Activated naive CD8-positive, alpha-beta T cell treated with anti-CD3 and anti-CD28 coated beads, Interleukin-2, amount 10 ng/mL, durations not matched to agents 7 days and 5 days (primary cell): ENCODE measurements at regions not wholly inside any gene's neighbourhood (a gene's known extent, or its start where the extent isn't known, plus 50 kb on each side); places are given as distances from the start of the nearest gene placed in this dataset.

Source experiments
- ATAC-seq: fragments of 150-1000 bp; cut with Tn5 transposase; one replicate; pipeline ENCODE4 v1.10.0; 2021; ENCODE audit warnings: low read depth, moderate library complexity
- POLR2A ChIA-PET: fragments of 350-600 bp; sonication (Branson Sonifier 250); formaldehyde crosslinking; loops from one replicate; lab custom pipeline; 2021; ENCODE audit warnings: antibody characterized with exemption; lab: Charles Lee
- DNase-seq: peaks from one replicate; pipeline ENCODE4 v3.0.0; 2021
- H3K27ac Mint-ChIP-seq: one replicate; pipeline ENCODE4 v1.8.0; 2022; ENCODE audit warnings: mild to moderate bottlenecking, mixed read lengths
- H3K27me3 Mint-ChIP-seq: one replicate; pipeline ENCODE4 v1.8.0; 2022; ENCODE audit warnings: mild to moderate bottlenecking, moderate library complexity, mixed read lengths
- H3K36me3 Mint-ChIP-seq: one replicate; pipeline ENCODE4 v1.8.0; 2021; ENCODE audit warnings: mild to moderate bottlenecking, mixed read lengths
- H3K4me1 Mint-ChIP-seq: one replicate; pipeline ENCODE4 v1.8.0; 2021; ENCODE audit warnings: mixed read lengths
- H3K4me3 Mint-ChIP-seq: one replicate; pipeline ENCODE4 v1.8.0; 2022; ENCODE audit warnings: mild to moderate bottlenecking, moderate library complexity, mixed read lengths
- H3K9me3 Mint-ChIP-seq: one replicate; pipeline ENCODE4 v1.8.0; 2021; ENCODE audit warnings: mixed read lengths

- no peak for DNase-seq
- Mint-ChIP-seq H3K9me3 (no peaks in the 10 kb centered on the region), H3K36me3 (no peaks in the 10 kb centered on the region), H3K27me3 (peaks cover 13% of the 10 kb centered on the region), H3K4me3 (no peak overlapping the region), H3K4me1 (no peaks in the 10 kb centered on the region), H3K27ac (no peak overlapping the region)
- ATAC-seq, result no peak
- POLR2A ChIA-PET, result no interaction called here
Measured at GRCh38 chr15:61798631-61799030, 261.6 kb downstream of the VPS13C start.

- no peak overlapping the region for H3K4me3 Mint-ChIP-seq
- H3K36me3 Mint-ChIP-seq, result no peaks in the 10 kb centered on the region
- POLR2A ChIA-PET, result no interaction called here
- H3K27me3 Mint-ChIP-seq, result peaks cover 25% of the 10 kb centered on the region
- no peaks in the 10 kb centered on the region for H3K4me1 Mint-ChIP-seq
- H3K27ac Mint-ChIP-seq, result no peak overlapping the region
- H3K9me3 Mint-ChIP-seq, result peaks cover 1% of the 10 kb centered on the region
- ATAC-seq (no peak), DNase-seq (no peak)
Measured at GRCh38 chr15:61796056-61796455, 264.2 kb downstream of the VPS13C start.

GRCh38 chr15:61794881-61795280 lies 265.4 kb downstream of the VPS13C start:
- peaks cover 26% of the 10 kb centered on the region for H3K27me3 Mint-ChIP-seq
- no peaks in the 10 kb centered on the region for H3K4me1 Mint-ChIP-seq
- H3K4me3 Mint-ChIP-seq, result no peak overlapping the region
- ATAC-seq, result no peak
- H3K27ac Mint-ChIP-seq, result no peak overlapping the region
- POLR2A ChIA-PET, result no interaction called here
- no peak for DNase-seq
- H3K36me3 Mint-ChIP-seq, result no peaks in the 10 kb centered on the region
- H3K9me3 Mint-ChIP-seq, result peaks cover 3% of the 10 kb centered on the region

GRCh38 chr15:61794276-61794675 lies 266.0 kb downstream of the VPS13C start:
- DNase-seq (no peak), ATAC-seq (no peak)
- Mint-ChIP-seq H3K27ac (no peak overlapping the region), H3K9me3 (peaks cover 3% of the 10 kb centered on the region), H3K36me3 (no peaks in the 10 kb centered on the region), H3K4me1 (no peaks in the 10 kb centered on the region), H3K4me3 (no peak overlapping the region), H3K27me3 (peaks cover 26% of the 10 kb centered on the region)
- POLR2A ChIA-PET, result no interaction called here

- no peak for DNase-seq
- Mint-ChIP-seq H3K27ac (no peak overlapping the region), H3K4me3 (no peak overlapping the region), H3K36me3 (no peaks in the 10 kb centered on the region), H3K27me3 (peaks cover 18% of the 10 kb centered on the region), H3K9me3 (peaks cover 2% of the 10 kb centered on the region), H3K4me1 (no peaks in the 10 kb centered on the region)
- POLR2A ChIA-PET, result no interaction called here
- no peak for ATAC-seq
Measured at GRCh38 chr15:61784734-61785133, 275.5 kb downstream of the VPS13C start.

- H3K27me3 Mint-ChIP-seq, result peaks cover 19% of the 10 kb centered on the region
- H3K4me1 Mint-ChIP-seq, result peaks cover 1% of the 10 kb centered on the region
- H3K36me3 Mint-ChIP-seq, result no peaks in the 10 kb centered on the region
- no peak for ATAC-seq
- POLR2A ChIA-PET, result no interaction called here
- H3K9me3 Mint-ChIP-seq, result no peaks in the 10 kb centered on the region
- H3K27ac Mint-ChIP-seq, result no peak overlapping the region
- no peak for DNase-seq
- no peak overlapping the region for H3K4me3 Mint-ChIP-seq
Measured at GRCh38 chr15:61780278-61780980, 279.8 kb downstream of the VPS13C start.

- POLR2A ChIA-PET, result no interaction called here
- DNase-seq (no peak), ATAC-seq (no peak)
- Mint-ChIP-seq H3K4me3 (no peak overlapping the region), H3K4me1 (peaks cover 1% of the 10 kb centered on the region), H3K9me3 (no peaks in the 10 kb centered on the region), H3K27me3 (peaks cover 18% of the 10 kb centered on the region), H3K27ac (no peak overlapping the region), H3K36me3 (no peaks in the 10 kb centered on the region)
Measured at GRCh38 chr15:61777689-61778088, 282.6 kb downstream of the VPS13C start.

- Mint-ChIP-seq H3K4me1 (no peaks in the 10 kb centered on the region), H3K27ac (no peak overlapping the region), H3K4me3 (no peak overlapping the region), H3K27me3 (peaks cover 15% of the 10 kb centered on the region), H3K9me3 (peaks cover 7% of the 10 kb centered on the region), H3K36me3 (peaks cover 1% of the 10 kb centered on the region)
- ATAC-seq, result no peak
- DNase-seq, result no peak
- POLR2A ChIA-PET, result no interaction called here
Measured at GRCh38 chr15:61769557-61769956, 290.7 kb downstream of the VPS13C start.

GRCh38 chr15:61768131-61768530 lies 292.1 kb downstream of the VPS13C start:
- POLR2A ChIA-PET, result no interaction called here
- H3K9me3 Mint-ChIP-seq, result peaks cover 7% of the 10 kb centered on the region
- H3K27ac Mint-ChIP-seq, result no peak overlapping the region
- H3K27me3 Mint-ChIP-seq, result peaks cover 22% of the 10 kb centered on the region
- no peaks in the 10 kb centered on the region for H3K4me1 Mint-ChIP-seq
- no peak overlapping the region for H3K4me3 Mint-ChIP-seq
- ATAC-seq, result no peak
- no peak for DNase-seq
- peaks cover 1% of the 10 kb centered on the region for H3K36me3 Mint-ChIP-seq

GRCh38 chr15:61764981-61765380 lies 295.3 kb downstream of the VPS13C start:
- POLR2A ChIA-PET, result no interaction called here
- ATAC-seq, result no peak
- peaks cover 2% of the 10 kb centered on the region for H3K9me3 Mint-ChIP-seq
- H3K36me3 Mint-ChIP-seq, result no peaks in the 10 kb centered on the region
- H3K27me3 Mint-ChIP-seq, result peaks cover 31% of the 10 kb centered on the region
- no peak overlapping the region for H3K4me3 Mint-ChIP-seq
- no peak overlapping the region for H3K27ac Mint-ChIP-seq
- no peak for DNase-seq
- no peaks in the 10 kb centered on the region for H3K4me1 Mint-ChIP-seq

- Mint-ChIP-seq H3K27ac (no peak overlapping the region), H3K27me3 (peaks cover 31% of the 10 kb centered on the region), H3K9me3 (peaks cover 2% of the 10 kb centered on the region), H3K4me1 (no peaks in the 10 kb centered on the region), H3K36me3 (no peaks in the 10 kb centered on the region), H3K4me3 (no peak overlapping the region)
- POLR2A ChIA-PET, result no interaction called here
- no peak for ATAC-seq
- DNase-seq, result no peak
Measured at GRCh38 chr15:61764141-61764540, 296.1 kb downstream of the VPS13C start.

- no peaks in the 10 kb centered on the region for H3K9me3 Mint-ChIP-seq
- no peak overlapping the region for H3K27ac Mint-ChIP-seq
- ATAC-seq (no peak), DNase-seq (no peak)
- POLR2A ChIA-PET, result no interaction called here
- H3K27me3 Mint-ChIP-seq, result peaks cover 33% of the 10 kb centered on the region
- H3K36me3 Mint-ChIP-seq, result no peaks in the 10 kb centered on the region
- H3K4me1 Mint-ChIP-seq, result no peaks in the 10 kb centered on the region
- H3K4me3 Mint-ChIP-seq, result no peak overlapping the region
Measured at GRCh38 chr15:61762676-61763075, 297.6 kb downstream of the VPS13C start.

GRCh38 chr15:61759639-61760038 lies 300.6 kb downstream of the VPS13C start:
- no peaks in the 10 kb centered on the region for H3K4me1 Mint-ChIP-seq
- POLR2A ChIA-PET, result no interaction called here
- no peak overlapping the region for H3K4me3 Mint-ChIP-seq
- H3K9me3 Mint-ChIP-seq, result no peaks in the 10 kb centered on the region
- H3K27ac Mint-ChIP-seq, result no peak overlapping the region
- no peaks in the 10 kb centered on the region for H3K36me3 Mint-ChIP-seq
- ATAC-seq, result no peak
- peaks cover 29% of the 10 kb centered on the region for H3K27me3 Mint-ChIP-seq
- DNase-seq, result no peak

- H3K9me3 Mint-ChIP-seq, result no peaks in the 10 kb centered on the region
- H3K27ac Mint-ChIP-seq, result no peak overlapping the region
- H3K36me3 Mint-ChIP-seq, result no peaks in the 10 kb centered on the region
- no peak for ATAC-seq
- peaks cover 17% of the 10 kb centered on the region for H3K27me3 Mint-ChIP-seq
- DNase-seq, result no peak
- no peak overlapping the region for H3K4me3 Mint-ChIP-seq
- H3K4me1 Mint-ChIP-seq, result no peaks in the 10 kb centered on the region
- POLR2A ChIA-PET, result no interaction called here
Measured at GRCh38 chr15:61756071-61756820, 304.0 kb downstream of the VPS13C start.
